IMR-90 (cell line): ENCODE measurements at regions not wholly inside any gene's neighbourhood (a gene's known extent, or its start where the extent isn't known, plus 50 kb on each side); places are given as distances from the start of the nearest gene placed in this dataset. TPM values are rescaled to one million over a fixed set of nuclear protein-coding genes. Genes with fewer than 3 reads are reported as not detected.

Source experiments
- microRNA-seq, 2 experiments: library from miRNA; stranded (forward) in 1 of 2; unstranded in 1 of 2; fragments of 10-50 nt in 1 of 2; fragments of <30 nt in 1 of 2; gene quantifications in 1 of 2; microRNA quantifications in 1 of 2; one replicate each; pipeline versions ENCODE3 to v1.1.0; 2013 to 2020; ENCODE audit not compliant: insufficient read depth in 1 of 2, insufficient read length in 1 of 2, unreplicated experiment in 1 of 2
- small RNA-seq, 5 experiments: library from RNA; depleted of rRNA; stranded (forward); fragments of <200 nt; gene quantifications; one replicate each; pipeline ENCODE3, GENCODE V24; 2012

Small RNA genes lying in the stretch of these regions (microRNA-seq; reads per million reads assigned to microRNA genes)
- gene RN7SKP61 (ENCODE audit: insufficient read depth, insufficient read length) (not detected), gene RN7SL647P (ENCODE audit: insufficient read depth, insufficient read length) (not detected), gene RNU6-217P (ENCODE audit: insufficient read depth, insufficient read length) (not detected)

Small RNA genes lying in the stretch of these regions (small RNA-seq; reads per million reads assigned to genes)
- gene RN7SKP61 = 0 reads per million in 5 experiments
- gene RN7SL647P = 0 reads per million in 5 experiments
- gene RNU6-217P = 0 to 2.4 (median 0) reads per million in 5 experiments
